ENCODE measurements at regions not wholly inside any gene's neighbourhood (a gene's known extent, or its start where the extent isn't known, plus 50 kb on each side); places are given as distances from the start of the nearest gene placed in this dataset.

DNA sequence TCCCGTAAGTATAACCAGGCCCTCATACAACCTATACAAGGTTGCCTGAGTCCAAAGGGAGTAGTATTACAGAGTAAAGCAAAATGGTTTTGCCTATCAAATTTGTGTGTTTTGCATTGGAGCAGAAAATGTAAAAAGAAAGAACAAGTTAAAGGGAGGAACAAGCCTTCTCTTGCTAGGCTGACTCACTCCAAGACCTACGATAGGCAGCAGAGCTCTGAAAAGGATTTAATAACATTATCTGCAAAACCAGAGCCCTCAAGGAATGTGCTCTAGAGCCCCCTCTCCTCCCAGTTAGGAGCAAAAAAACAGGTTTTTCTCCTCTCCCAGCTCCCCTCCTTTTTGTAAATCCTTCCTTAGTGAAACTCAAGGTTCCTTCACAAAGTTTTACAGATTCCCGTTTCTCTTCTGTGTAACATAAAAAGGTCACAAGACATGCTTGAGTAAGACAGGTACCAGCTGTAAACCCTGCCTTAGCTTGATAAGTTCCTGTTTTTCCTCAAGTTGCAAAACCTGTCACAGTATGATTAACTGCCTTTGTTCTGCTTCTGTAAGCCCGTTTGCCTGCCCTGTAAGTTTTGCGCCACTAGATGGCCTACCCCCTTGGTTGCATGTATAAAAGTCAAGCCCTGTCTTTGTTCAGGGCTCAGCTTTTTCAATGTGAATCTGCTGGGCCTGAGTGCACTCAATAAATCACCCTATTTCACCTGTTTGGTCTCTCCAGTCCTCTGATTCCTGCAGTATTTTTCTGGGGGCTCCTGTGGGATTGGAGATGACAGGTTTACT, 498.2 kb downstream of the KCNA4 start:
- Histone ChIP-seq H3K79me2 (no peaks in the 10 kb centered on the region), H3K36me3 (ENCODE audit: control insufficient read depth, insufficient read depth, low read length) (no peaks in the 10 kb centered on the region), H3K9me3 (ENCODE audit: control insufficient read depth, low read length) (no peaks in the 10 kb centered on the region), H3K27me3 (ENCODE audit: control insufficient read depth, insufficient read depth, low read length) (no peaks in the 10 kb centered on the region), H3K4me1 (no peaks in the 10 kb centered on the region), H3K4me3 (ENCODE audit: low read depth, low read length) (no peak overlapping the region), H3K4me2 (ENCODE audit: low read length) (no peak overlapping the region), H3K27ac (no peak overlapping the region), H3K9ac (no peak overlapping the region), H2AFZ (no peak overlapping the region)
- TF ChIP-seq, protein P1, sequence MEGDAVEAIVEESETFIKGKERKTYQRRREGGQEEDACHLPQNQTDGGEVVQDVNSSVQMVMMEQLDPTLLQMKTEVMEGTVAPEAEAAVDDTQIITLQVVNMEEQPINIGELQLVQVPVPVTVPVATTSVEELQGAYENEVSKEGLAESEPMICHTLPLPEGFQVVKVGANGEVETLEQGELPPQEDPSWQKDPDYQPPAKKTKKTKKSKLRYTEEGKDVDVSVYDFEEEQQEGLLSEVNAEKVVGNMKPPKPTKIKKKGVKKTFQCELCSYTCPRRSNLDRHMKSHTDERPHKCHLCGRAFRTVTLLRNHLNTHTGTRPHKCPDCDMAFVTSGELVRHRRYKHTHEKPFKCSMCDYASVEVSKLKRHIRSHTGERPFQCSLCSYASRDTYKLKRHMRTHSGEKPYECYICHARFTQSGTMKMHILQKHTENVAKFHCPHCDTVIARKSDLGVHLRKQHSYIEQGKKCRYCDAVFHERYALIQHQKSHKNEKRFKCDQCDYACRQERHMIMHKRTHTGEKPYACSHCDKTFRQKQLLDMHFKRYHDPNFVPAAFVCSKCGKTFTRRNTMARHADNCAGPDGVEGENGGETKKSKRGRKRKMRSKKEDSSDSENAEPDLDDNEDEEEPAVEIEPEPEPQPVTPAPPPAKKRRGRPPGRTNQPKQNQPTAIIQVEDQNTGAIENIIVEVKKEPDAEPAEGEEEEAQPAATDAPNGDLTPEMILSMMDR (IDR thresholded peaks at IDR 0.05): no peak

DNA sequence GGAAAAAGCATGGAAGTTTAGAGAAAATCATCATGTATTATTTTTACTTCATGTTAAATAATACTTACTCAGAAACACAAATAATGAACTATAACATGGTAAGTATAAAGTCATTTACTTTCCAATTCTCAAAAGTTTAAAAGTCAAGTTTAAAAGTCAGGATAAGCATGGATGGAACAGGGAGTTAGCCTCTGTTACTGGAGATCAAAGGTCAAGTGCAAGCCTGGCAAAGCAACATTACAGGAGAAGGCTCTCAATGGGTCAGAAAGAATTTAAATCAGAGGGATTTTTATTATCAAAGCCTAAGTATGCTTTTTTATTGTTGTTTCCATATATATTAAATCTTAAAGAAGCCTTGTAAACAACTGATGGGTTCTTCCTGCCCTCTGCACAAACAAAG, 505.4 kb downstream of the KCNA4 start:
- TF ChIP-seq, protein P1 (IDR thresholded peaks at IDR 0.05): no peak
- no peaks in the 10 kb centered on the region for H3K36me3 ChIP-seq (ENCODE audit: control insufficient read depth, insufficient read depth, low read length)
- H3K27ac ChIP-seq: no peak overlapping the region
- no peak overlapping the region for H2AFZ ChIP-seq
- no peaks in the 10 kb centered on the region for H3K4me1 ChIP-seq
- no peak overlapping the region for H3K9ac ChIP-seq
- H3K79me2 ChIP-seq: no peaks in the 10 kb centered on the region
- H3K27me3 ChIP-seq (ENCODE audit: control insufficient read depth, insufficient read depth, low read length): no peaks in the 10 kb centered on the region
- H3K4me2 ChIP-seq (ENCODE audit: low read length): no peak overlapping the region
- H3K4me3 ChIP-seq (ENCODE audit: low read depth, low read length): no peak overlapping the region
- no peaks in the 10 kb centered on the region for H3K9me3 ChIP-seq (ENCODE audit: control insufficient read depth, low read length)

- Histone ChIP-seq H3K27me3 (ENCODE audit: control insufficient read depth, insufficient read depth, low read length) (no peaks in the 10 kb centered on the region), H3K9ac (no peak overlapping the region), H2AFZ (no peak overlapping the region), H3K36me3 (ENCODE audit: control insufficient read depth, insufficient read depth, low read length) (no peaks in the 10 kb centered on the region), H3K4me1 (no peaks in the 10 kb centered on the region), H3K27ac (no peak overlapping the region), H3K4me3 (ENCODE audit: low read depth, low read length) (no peak overlapping the region), H3K79me2 (no peaks in the 10 kb centered on the region), H3K9me3 (ENCODE audit: control insufficient read depth, low read length) (no peaks in the 10 kb centered on the region), H3K4me2 (ENCODE audit: low read length) (no peak overlapping the region)
- TF ChIP-seq, protein P1 (IDR thresholded peaks at IDR 0.05): no peak
These were observed 509.5 kb downstream of the KCNA4 start for GRCh38 chr11:29507376-29507775.

DNA sequence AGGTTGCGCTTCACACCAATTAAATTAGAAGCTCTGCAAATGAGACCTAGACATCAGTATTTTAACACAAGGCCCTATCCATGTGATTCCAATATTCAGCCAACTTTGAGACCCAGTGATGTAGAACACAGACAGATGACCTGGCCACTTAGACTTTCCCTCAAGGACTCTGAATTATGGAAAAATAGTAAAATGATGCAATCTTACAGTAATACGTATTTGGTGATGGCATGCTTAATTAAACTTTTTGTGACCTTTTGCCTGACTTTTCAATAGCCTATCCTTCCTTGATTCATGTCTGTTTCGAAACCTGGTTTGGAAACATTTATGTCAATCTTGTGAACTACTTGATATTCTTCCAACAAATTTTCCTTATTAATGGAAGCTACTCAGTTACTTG, 521.2 kb downstream of the KCNA4 start:
- Histone ChIP-seq H3K79me2 (no peaks in the 10 kb centered on the region), H3K4me1 (no peaks in the 10 kb centered on the region), H3K4me3 (ENCODE audit: low read depth, low read length) (no peak overlapping the region), H3K9me3 (ENCODE audit: control insufficient read depth, low read length) (no peaks in the 10 kb centered on the region), H3K36me3 (ENCODE audit: control insufficient read depth, insufficient read depth, low read length) (no peaks in the 10 kb centered on the region), H3K9ac (no peak overlapping the region), H2AFZ (no peak overlapping the region), H3K27me3 (ENCODE audit: control insufficient read depth, insufficient read depth, low read length) (no peaks in the 10 kb centered on the region), H3K27ac (no peak overlapping the region), H3K4me2 (ENCODE audit: low read length) (no peak overlapping the region)
- TF ChIP-seq, protein P1 (IDR thresholded peaks at IDR 0.05): no peak

GRCh38 chr11:29490938-29491337, 525.9 kb downstream of the KCNA4 start:
- Histone ChIP-seq H2AFZ (no peak overlapping the region), H3K4me1 (no peaks in the 10 kb centered on the region), H3K4me3 (ENCODE audit: low read depth, low read length) (no peak overlapping the region), H3K9ac (no peak overlapping the region), H3K36me3 (ENCODE audit: control insufficient read depth, insufficient read depth, low read length) (no peaks in the 10 kb centered on the region), H3K79me2 (no peaks in the 10 kb centered on the region), H3K27ac (no peak overlapping the region), H3K27me3 (ENCODE audit: control insufficient read depth, insufficient read depth, low read length) (no peaks in the 10 kb centered on the region), H3K9me3 (ENCODE audit: control insufficient read depth, low read length) (no peaks in the 10 kb centered on the region), H3K4me2 (ENCODE audit: low read length) (no peak overlapping the region)
- TF ChIP-seq, protein P1 (IDR thresholded peaks at IDR 0.05): no peak

All from parathyroid adenoma (tissue), 2 donors.